Stimulated activated CD4-positive, alpha-beta T cell treated with anti-CD3 and anti-CD28 coated beads, TNF-alpha, amount 100 ng/mL, for 1 hour (primary cell): ENCODE measurements at regions not wholly inside any gene's neighbourhood (a gene's known extent, or its start where the extent isn't known, plus 50 kb on each side); places are given as distances from the start of the nearest gene placed in this dataset.
"Not testable (repeated sequence)": the region's sequence is repeated elsewhere in the genome, so short reads cannot be mapped to it uniquely, and the experiment has no call there.

Experiments used
- DNase-seq, 3 donors: peaks; one replicate each; pipeline ENCODE4 v3.0.0-alpha.2; 2020; ENCODE audit warnings: low read depth in 3 of 3, low spot score in 1 of 3

DNA sequence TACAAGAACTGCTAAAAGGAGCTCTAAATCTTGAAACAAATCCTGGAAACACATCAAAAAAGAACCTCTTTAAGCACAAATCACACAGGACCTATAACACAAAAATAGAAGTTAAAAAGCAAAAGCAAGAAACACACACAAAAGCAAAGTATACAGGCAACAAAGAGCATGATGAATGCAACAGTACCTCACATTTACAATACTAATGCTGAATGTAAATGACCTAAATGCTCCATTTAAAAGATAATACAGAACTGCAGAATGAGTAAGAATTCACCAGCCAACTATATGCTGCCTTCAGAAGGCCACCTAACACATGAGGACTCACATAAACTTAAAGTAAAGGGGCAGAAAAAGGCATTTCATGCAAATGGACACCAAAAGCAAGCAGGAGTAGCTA lies 478.6 kb upstream of the ARHGEF26 start:
- DNase-seq: not testable (repeated sequence)

DNA sequence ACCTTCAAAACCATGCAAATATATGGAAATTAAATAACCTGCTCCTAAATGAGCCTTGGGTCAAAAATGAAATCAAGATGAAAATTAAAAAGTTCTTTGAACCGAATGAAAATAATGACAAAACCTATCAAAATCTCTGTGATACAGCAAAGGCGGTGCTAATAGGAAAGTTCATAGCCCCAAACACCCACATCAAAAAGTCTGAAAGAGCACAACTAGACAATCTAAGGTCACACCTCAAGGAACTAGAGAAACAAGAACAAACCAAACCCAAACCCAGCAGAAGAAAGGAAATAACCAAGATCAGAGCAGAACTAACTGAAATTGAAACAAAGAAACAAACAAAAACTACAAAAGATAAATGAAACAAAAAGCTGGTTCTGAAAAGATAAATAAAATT lies 477.7 kb upstream of the ARHGEF26 start:
- DNase-seq: not testable (repeated sequence)

DNA sequence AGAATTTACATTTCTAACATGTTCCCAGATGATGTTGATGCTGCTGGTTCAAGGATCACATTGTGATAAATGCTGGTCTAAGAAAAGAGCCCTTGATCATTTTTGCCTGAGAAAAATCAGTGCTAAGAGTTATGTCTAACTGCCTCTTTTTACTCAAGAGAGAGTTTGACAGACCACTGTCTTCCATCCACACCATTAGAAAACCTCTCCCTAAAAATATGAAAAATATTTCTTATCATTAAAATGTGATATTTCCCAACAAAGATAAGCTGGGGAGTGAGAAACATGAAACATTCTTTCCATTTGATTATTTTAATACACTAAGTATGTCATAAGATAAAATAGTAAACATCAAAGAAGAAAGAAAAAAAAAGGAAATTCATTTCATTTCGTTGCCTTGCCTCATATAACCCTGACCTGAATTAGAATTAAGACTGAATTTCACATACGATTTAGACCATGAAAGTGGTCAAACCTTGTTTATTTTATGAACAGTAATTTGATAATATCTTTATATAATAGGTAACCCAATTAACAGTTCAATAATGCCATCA lies 471.8 kb upstream of the ARHGEF26 start:
- DNase-seq: no peak

DNA sequence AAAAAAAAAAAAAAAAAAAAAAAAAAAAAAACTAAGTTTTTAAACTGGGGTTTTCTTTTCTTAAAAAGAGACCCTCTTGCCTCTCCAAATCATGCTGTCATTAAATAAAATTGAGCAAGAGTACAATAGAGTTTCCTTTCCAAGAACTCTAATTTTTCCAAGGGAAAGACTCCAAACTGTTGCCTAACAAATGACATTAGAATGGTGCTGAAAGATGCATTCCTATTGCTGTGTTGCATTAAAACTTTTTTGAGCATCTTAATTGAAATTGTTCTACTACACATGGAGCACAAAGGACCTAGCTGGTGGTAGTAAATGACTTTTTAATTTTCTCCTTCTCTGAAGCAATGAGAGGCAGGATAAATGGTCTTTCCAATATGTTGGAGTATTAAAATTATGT lies 469.1 kb upstream of the ARHGEF26 start:
- DNase-seq: no peak

DNA sequence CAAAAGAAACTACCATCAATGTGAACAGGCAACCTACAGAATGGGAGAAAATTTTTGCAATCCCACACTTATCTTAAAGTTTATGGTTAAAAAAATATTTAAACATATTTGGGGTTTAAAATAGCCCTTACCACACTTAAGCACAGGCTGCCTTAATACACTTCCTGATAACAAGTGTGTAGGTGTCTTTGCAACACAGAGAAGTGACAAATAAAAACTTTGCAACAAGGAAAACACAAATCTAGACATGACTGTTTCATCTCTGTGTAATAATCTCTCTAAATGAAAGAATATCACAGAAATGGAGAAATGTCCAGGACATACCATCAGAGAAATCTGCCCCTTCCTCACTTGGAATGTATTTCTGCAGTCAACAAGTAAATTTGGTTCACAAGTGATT lies 464.1 kb upstream of the ARHGEF26 start:
- DNase-seq: no peak

DNA sequence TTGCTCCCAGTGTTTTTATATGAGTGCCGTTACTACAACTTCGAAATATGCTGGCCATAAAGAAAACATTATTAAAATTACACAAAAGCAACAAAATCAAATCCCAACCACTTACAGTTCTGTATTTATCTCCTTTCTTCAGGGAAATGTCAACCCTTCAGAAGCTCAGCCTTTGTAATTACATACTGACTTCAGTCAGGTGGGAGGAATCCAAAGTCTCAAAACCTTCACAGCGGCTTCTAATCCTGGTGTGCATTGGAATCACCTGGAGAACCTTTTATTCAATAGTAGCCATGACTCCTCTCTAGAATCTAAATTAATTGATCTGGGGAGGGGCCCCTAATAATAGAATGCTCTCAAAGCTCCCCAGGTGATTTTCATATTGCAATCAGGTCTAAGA lies 463.7 kb upstream of the ARHGEF26 start:
- DNase-seq: no peak

DNA sequence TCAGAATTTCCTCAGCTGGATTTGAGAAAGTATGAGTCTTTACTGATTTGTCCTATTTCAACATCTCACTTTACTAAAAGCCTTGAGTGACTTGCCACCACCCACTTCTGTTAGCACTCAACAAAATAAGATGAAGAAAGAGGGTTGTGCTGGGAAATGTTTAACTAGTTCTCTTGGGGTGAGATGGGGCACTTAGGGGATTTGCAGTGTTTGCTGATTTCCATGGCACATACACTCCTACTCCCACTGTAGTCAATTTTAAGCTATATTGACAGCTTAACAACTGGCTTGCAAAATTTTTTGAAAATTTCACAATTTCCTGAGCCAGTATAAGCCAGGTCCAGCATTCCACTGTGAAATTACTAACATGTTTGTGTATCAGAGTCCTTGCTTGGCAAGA lies 463.1 kb upstream of the ARHGEF26 start:
- DNase-seq: no peak

DNA sequence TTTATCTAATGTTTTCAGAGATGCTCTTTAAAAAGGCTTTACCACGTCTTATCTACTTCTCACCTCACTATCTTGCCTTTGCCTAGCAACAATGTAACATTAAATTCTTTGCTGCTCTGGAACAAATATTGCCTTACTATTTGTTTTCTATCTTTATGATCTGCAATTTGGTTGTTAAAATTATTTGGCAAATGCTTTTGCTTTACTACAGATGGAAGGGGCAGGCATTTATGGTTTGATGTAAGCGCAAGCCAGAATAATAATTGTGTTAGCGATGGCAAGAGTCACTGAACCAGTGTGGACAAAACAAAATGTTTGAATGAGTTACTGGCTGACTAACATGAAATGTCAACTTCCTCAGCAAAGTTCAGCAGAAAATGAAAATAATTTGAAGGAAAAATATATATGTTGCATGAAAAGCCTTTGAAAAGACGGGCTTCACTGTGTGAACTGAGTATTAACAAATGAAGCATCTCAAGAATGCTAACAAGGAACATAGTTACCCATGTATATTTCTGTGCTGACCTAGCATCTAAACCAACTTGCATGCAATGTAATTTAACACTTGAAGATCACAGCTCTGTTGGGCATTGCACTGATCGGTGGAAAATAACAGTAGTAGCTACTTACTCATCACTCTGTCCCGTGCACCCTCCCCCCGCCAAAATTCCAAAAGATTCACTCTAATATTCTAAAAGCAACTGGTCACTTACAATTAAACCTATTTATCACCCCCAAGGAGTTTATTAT lies 454.0 kb upstream of the ARHGEF26 start:
- DNase-seq: no peak

DNA sequence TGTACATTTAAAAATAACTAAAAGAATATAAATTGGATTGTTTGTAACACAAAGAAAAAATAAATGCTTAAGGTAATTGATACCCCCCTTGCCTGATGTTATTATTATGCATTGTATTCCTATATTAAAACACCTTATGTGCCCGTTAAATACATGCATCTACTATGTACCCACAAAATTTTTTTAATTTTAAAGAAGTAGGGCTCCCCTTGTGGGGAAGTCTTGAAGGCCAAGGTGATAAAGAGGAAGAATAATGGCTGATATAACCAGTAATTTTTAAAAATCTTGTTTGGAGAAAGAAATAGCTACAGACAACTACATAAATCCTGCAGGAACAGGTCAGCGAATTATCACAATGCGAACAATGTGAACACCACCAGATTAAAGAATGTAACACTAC lies 451.7 kb upstream of the ARHGEF26 start:
- DNase-seq: no peak

DNA sequence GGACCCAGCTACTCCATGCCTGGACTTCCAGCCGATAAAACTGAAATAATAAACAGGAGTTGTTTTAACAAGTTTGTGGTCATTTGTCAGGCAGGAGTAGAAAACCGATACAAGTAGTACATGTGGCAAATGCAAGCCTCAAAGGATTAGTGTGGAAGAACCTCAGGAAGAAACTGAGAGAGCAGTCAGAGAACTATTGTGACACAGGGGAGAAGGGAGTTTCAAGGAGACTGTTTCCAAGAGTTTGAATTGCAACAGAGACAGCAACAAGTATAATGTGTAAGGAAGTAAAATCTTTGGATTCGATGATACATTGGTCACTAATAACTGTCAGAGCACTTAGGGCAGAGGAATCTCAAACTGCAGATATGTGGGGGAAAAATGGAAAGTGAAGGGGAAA lies 450.6 kb upstream of the ARHGEF26 start:
- DNase-seq: no peak

DNA sequence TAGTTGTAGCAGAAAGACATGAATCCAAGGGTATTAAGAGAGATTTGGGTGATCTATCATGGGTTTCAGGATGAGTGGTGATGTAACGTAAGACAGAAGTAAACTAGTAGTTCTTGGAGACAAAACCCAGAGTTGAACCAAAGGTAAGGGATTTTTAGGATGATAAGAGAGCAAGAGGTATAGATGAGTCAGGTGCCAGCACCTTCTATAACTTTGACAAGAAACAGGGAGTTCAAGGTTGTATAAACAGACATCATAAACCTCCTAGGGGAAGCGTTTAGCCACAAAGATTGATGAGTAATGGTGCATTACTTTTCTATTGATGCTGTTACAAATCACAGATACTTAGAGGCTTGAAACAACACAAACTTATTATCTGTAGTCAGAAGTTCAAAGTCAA lies 447.3 kb upstream of the ARHGEF26 start:
- no peak for DNase-seq

DNA sequence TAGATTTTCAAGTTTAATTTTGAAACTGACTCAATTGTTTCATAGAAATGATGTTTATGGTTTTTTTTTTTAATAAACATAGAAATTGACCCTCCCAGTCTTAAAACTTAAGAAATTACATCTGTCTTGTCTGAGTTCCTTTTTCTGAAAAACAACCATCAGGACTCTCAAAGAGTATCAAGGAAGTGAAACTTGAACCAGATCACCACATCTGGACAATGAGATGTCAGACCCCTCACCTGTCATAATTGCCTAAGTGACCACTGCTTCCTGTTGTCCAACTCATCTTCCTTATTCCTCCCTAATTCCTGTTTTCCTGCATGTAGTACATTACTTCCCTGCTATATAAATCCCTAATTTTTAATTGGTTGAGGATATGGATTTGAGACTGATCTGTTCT lies 441.5 kb upstream of the ARHGEF26 start:
- no peak for DNase-seq

DNA sequence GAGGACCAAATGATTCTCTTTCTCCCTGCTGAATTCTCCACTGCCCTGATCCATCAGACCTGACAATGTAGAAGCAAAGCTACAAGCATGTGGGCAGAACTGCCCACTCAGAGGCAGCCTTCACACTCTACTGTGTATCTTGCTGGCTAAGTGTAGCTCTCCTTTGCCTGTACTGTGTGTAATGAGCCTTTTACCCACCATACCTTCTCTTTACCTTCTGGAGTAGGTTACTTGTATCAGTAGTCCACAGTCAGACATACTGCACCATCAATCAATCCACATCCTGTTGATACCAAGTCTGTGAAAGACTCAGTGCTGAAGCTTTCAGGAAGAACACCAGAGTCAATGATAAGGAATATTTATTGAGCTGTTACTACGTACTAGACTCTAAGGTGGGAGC lies 440.7 kb upstream of the ARHGEF26 start:
- DNase-seq: no peak

DNA sequence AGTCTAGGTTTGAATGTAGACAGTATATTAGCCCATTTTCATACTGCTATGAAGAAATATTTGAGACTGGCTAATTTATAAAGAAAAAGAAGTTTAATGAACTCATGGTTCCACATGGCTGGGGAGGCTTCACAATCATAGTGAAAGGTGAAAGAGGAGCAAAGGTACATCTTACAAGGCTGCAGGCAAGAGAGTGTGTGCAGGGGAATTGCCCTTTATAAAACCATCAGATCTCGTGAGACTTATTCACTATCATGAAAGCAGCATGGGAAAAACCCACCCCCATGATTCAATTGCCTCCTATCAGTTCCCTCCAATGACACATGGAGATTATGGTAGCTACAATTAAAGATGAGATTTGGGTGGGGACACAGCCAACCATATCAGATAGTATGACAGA lies 440.1 kb upstream of the ARHGEF26 start:
- DNase-seq: no peak

DNA sequence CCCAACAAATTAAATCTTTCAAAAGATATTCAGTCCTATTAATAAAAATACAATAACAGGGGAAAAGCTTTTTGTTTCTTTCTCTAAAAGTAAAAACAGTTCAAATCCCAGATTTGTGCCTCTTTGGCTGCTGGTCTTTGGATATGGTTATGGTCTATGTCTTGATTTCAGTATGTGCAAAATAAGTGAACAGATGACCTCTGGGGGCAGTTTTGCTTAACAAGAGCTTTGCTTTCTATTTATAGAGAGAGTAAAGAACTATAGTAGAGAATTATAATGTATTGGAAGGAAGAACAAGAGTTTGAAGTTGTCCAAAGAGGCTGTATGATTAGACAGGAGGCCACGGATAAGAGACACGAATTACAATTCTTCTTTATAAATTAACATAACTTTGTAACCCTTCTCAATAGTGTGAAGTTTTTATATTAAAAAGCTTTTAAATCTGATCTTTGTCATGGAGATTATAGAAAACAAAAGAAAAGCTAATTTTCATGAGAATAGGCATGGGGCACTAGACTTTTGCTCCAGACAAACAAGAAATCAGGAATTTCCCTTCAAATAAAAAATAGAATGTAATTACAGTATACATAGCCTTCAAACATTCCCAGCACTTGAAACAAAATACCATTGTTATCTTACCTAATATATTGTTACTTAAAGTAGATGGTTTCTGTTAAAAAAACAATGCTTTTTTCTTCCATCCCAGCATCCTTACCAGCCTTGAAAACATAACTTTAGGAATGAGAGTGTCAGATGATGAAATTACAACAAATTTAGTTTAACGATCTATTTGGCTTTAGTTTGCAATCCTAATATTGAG lies 432.7 kb upstream of the ARHGEF26 start:
- no peak for DNase-seq

DNA sequence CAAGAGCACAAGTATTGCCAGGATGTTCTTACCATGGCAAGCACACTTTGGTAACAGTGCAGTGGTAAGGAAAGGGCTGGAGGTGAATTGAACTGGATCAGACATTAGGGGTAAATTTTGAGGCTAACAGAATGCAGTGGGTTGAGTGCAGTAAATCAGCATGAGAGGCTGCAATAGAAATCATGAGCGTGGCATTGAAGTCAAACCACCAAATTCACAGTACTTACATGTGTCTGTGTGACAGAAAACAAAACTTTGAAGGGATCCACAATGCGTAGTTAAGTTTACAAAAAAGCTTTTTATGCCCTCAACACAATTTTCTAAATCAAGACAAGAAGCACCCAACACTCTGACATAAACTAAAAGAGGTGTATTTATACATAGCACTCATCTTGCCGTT lies 428.0 kb upstream of the ARHGEF26 start:
- DNase-seq: no peak

DNA sequence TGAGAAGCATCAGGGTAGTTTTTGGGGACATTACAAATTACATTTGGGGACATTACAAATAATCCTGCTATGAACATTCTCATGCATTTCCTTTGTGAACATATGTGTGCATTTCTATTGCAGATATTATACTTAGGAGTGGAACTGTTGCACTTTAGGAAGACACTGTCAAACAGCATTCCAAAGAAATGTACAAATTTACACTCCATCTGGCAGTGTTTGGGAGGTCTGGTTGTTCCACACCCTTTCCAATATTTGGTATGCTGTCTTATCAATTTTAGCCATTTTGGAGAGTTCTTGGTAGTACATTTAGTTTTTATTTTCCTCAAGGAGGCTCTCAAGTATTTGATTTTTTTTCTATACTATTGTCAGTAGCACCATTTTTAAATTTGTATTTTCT lies 419.1 kb upstream of the ARHGEF26 start:
- no peak for DNase-seq

DNA sequence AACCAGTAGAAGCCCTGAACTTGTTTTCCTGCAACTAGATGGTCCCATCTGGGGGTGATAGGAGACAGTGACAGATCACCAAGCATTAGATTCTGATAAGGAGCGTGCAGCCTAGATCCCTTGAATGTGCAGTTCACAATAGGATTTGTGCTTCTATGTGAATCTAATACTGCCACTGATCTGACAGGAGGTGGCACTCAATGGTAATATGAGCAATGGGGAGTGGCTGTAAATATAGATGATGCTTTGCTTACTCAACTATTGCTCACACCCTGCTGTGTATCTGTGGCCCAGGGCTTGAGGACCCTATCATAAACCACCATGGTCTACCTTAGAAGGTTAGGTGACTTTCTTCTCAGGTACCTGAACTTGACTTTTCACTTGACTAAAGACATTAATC lies 417.1 kb upstream of the ARHGEF26 start:
- no peak for DNase-seq

DNA sequence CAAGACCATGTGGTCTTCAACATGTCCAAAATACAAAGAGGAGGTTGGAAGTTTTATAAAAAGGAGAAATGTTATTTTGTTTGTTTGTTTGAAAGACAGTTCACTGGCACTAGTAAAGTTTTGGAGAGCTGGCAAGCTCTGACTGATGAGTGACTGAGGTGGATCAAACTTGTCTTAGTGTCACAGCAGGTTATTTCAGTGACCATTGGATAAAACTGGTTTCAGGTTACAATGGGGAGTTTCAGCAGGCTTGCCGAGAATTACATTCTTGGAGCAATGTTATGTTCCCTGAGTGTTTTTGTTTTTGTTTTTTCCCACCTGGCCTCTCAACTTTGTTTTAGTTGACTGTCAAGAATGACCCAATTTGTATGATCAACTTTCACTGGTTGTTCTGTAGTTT lies 414.5 kb upstream of the ARHGEF26 start:
- DNase-seq: no peak

DNA sequence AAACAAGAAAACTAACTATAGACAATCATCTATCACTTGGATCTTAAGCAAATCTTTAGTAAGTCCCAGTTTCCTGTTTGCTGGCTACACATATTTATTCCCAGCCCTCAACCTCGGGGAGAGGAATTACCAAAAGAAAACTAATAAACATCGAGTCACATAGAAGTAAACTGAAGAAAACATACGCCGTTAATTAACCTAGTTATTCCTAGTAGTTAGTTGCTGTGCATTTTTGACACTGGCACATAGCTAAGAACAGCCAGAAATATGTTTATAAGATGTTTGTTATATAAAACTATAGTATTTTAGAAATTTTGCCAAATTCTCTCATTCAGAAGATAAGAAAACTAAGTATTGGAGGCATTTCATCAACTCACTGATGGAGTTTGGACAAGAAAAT lies 407.2 kb upstream of the ARHGEF26 start:
- no peak for DNase-seq

DNA sequence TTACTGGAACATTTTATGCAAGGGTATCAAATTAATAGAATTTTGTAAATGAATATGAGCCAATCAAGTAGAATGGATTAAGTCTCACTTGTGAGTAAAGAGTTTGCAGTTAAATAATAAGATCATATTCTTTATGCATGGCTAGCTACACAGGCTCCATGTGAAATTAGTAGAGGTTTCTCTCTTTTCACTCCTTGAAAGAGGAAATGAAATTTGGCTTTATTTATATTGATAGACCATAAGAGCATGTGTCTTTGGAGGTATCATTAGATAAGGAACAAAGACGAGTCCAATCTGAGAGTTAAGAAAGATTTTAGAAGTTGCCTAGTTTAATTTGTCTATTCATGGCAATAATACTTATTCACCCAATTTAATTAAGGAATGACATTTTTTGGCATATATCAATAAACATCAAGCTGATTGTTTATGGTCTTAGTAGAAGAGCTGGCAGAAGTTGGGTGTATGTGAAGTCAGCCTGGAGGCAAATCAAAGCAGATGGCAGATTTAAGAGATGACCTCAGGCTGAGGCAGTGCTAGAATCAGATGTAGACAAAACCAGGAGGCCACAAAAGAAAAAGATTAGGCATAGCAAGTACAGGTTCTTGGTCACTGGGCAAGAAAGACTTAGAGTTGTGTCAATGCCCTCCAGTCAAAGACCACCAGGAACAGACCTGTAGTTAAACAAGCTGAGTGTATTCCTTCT lies 406.5 kb upstream of the ARHGEF26 start:
- DNase-seq: no peak

DNA sequence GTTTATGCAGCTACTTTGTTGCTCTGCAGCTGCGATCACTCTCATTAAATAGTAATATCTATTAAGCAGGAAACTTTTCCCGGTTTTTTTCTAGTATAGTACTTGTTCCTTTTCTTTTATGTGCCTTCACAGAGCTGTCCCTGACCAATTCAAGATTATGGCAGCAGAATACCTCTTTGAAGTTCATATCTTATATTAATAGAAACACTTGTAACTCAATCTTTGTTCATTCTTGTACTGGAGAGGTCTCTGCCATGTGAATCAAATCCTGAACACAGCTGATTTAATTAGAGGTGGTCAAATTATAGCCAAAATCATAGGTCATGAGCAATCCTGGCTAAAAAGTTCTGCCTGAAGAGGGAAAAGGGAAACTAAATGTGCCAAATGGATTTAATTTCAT lies 399.0 kb upstream of the ARHGEF26 start:
- DNase-seq: no peak
